DOHH2 (cell line): ENCODE measurements at regions not wholly inside any gene's neighbourhood (a gene's known extent, or its start where the extent isn't known, plus 50 kb on each side); places are given as distances from the start of the nearest gene placed in this dataset.

Source experiments
- CTCF ChIP-seq: fragments of 200-600 bp; sonication (generic); IDR thresholded peaks from one replicate; pipeline ENCODE4 v1.5.1; 2014; ENCODE audit warnings: antibody characterized with exemption, mild to moderate bottlenecking, low read depth, low read length; ENCODE audit not compliant: poor library complexity, severe bottlenecking
- EZH2phosphoT487 ChIP-seq: fragments of 200-600 bp; sonication (generic); IDR thresholded peaks from 2 replicates; pipeline ENCODE4 v1.6.1; 2017; ENCODE audit warnings: borderline replicate concordance, mild to moderate bottlenecking, antibody characterized with exemption, low read length, moderate library complexity, mixed read lengths

- TF ChIP-seq CTCF (peak; percentile 68), EZH2phosphoT487 (no peak)
These were observed 448.2 kb downstream of the GADD45G start for GRCh38 chr9:90053027-90053426.
